GM21528 (cell line): ENCODE measurements at regions not wholly inside any gene's neighbourhood (a gene's known extent, or its start where the extent isn't known, plus 50 kb on each side); places are given as distances from the start of the nearest gene placed in this dataset.
A peak's percentile ranks its signal among the peaks of the same experiment; 100 is the strongest.

Experiments
- ATAC-seq: cut with Tn5 transposase; IDR thresholded peaks from one replicate; pipeline ENCODE4 v1.9.1; 2021; ENCODE audit warnings: mild to moderate bottlenecking, moderate library complexity; ENCODE audit not compliant: unreplicated experiment, low FRiP score

GRCh38 chr7:22676385-22676784 lies 50.6 kb upstream of the IL6 start:
- ATAC-seq: no peak

GRCh38 chr7:22675917-22676343 lies 51.1 kb upstream of the IL6 start:
- ATAC-seq: no peak

GRCh38 chr7:22675421-22675820 lies 51.6 kb upstream of the IL6 start:
- no peak for ATAC-seq

GRCh38 chr7:22672846-22673680 lies 53.9 kb upstream of the IL6 start:
- ATAC-seq: peak; percentile 70

- ATAC-seq: no peak
These were observed 55.7 kb upstream of the IL6 start for GRCh38 chr7:22671177-22671879.

GRCh38 chr7:22670422-22670815 lies 56.6 kb upstream of the IL6 start:
- ATAC-seq: no peak

- ATAC-seq: no peak
These were observed 57.1 kb upstream of the IL6 start for GRCh38 chr7:22669692-22670421.

GRCh38 chr7:22668971-22669401 lies 58.0 kb upstream of the IL6 start:
- ATAC-seq: no peak

- ATAC-seq: no peak
These were observed 59.3 kb upstream of the IL6 start for GRCh38 chr7:22667562-22668239.

GRCh38 chr7:22667187-22667561 lies 59.8 kb upstream of the IL6 start:
- ATAC-seq: no peak

GRCh38 chr7:22666732-22667131 lies 60.3 kb upstream of the IL6 start:
- no peak for ATAC-seq

GRCh38 chr7:22665923-22666322 lies 61.1 kb upstream of the IL6 start:
- ATAC-seq: no peak

GRCh38 chr7:22664988-22665798 lies 61.8 kb upstream of the IL6 start:
- ATAC-seq: no peak

GRCh38 chr7:22663721-22664120 lies 63.3 kb upstream of the IL6 start:
- ATAC-seq: no peak

GRCh38 chr7:22663357-22663718 lies 63.7 kb upstream of the IL6 start:
- no peak for ATAC-seq

GRCh38 chr7:22662556-22663356 lies 64.2 kb upstream of the IL6 start:
- peak; percentile 56 for ATAC-seq

GRCh38 chr7:22662036-22662435 lies 65.0 kb upstream of the IL6 start:
- peak; percentile 34 for ATAC-seq

GRCh38 chr7:22660732-22661131 lies 66.3 kb upstream of the IL6 start:
- no peak for ATAC-seq

GRCh38 chr7:22660293-22660692 lies 66.7 kb upstream of the IL6 start:
- no peak for ATAC-seq
